Smooth muscle cell (in vitro differentiated cells): ENCODE measurements at regions not wholly inside any gene's neighbourhood (a gene's known extent, or its start where the extent isn't known, plus 50 kb on each side); places are given as distances from the start of the nearest gene placed in this dataset.

Experiments used
- DNase-seq: peaks from one replicate; lab custom pipeline; 2025; ENCODE audit not compliant: unreplicated experiment; lab: John Stamatoyannopoulos, UW
- H2AFZ ChIP-seq: fragments of 200-600 bp; sonication (generic); 2 replicates; pipeline ENCODE4 v1.6.0; 2016; ENCODE audit warnings: antibody characterized with exemption, low read depth, mild to moderate bottlenecking
- H3F3A ChIP-seq: fragments of 200-600 bp; sonication (generic); 2 replicates; pipeline ENCODE4 v1.6.0; 2017; ENCODE audit warnings: antibody characterized with exemption, low read depth
- H3K27ac ChIP-seq: fragments of 200-600 bp; sonication (generic); 2 replicates; pipeline ENCODE4 v1.5.1; 2016; ENCODE audit warnings: low read depth, mild to moderate bottlenecking
- H3K27me3 ChIP-seq: fragments of 200-600 bp; sonication (generic); 2 replicates; pipeline ENCODE4 v1.6.1; 2016; ENCODE audit warnings: low read depth, mild to moderate bottlenecking
- H3K36me3 ChIP-seq: fragments of 200-600 bp; sonication (generic); 2 replicates; pipeline ENCODE4 v1.5.1; 2016; ENCODE audit warnings: low read depth
- H3K4me1 ChIP-seq: fragments of 200-600 bp; sonication (generic); 2 replicates; pipeline ENCODE4 v1.5.1; 2016; ENCODE audit warnings: low read depth
- H3K4me2 ChIP-seq: fragments of 200-600 bp; sonication (generic); 2 replicates; pipeline ENCODE4 v1.6.0; 2016; ENCODE audit warnings: mild to moderate bottlenecking
- H3K4me3 ChIP-seq: fragments of 200-600 bp; sonication (generic); 2 replicates; pipeline ENCODE4 v1.5.1; 2016; ENCODE audit warnings: mild to moderate bottlenecking
- H3K79me2 ChIP-seq: fragments of 200-600 bp; sonication (generic); 2 replicates; pipeline ENCODE4 v1.6.0; 2016; ENCODE audit warnings: low read depth, mild to moderate bottlenecking
- H3K9ac ChIP-seq: fragments of 200-600 bp; sonication (generic); 2 replicates; pipeline ENCODE4 v1.6.0; 2016; ENCODE audit warnings: low read depth
- H3K9me3 ChIP-seq: fragments of 200-600 bp; sonication (generic); replicated peaks from 2 replicates; pipeline ENCODE4 v1.5.1; 2016; ENCODE audit warnings: low read depth
- H4K20me1 ChIP-seq: fragments of 200-600 bp; sonication (generic); 2 replicates; pipeline ENCODE4 v1.6.0; 2016; ENCODE audit warnings: low read depth
- CTCF ChIP-seq: fragments of 200-600 bp; sonication (generic); IDR thresholded peaks from 2 replicates; pipeline ENCODE4 v1.5.1; 2017; ENCODE audit warnings: borderline replicate concordance, mild to moderate bottlenecking, antibody characterized with exemption; ENCODE audit not compliant: insufficient read depth, poor library complexity, severe bottlenecking
- WGBS: methylation state at CpG from one replicate; pipeline ENCODE4 v1.1.7; 2016; ENCODE audit warnings: low lambda C conversion rate; 5-methylcytosine and 5-hydroxymethylcytosine counted together

GRCh38 chr7:42429339-42429738 lies 192.3 kb upstream of the GLI3 start:
- H3K27ac ChIP-seq, result peak overlapping the region; percentile 24
- H3K4me1 ChIP-seq, result peaks cover 10% of the 10 kb centered on the region
- H3K36me3 ChIP-seq, result no peaks in the 10 kb centered on the region
- no peak overlapping the region for H3K9ac ChIP-seq
- H3F3A ChIP-seq, result no peaks in the 10 kb centered on the region
- H2AFZ ChIP-seq, result peak overlapping the region; percentile 88
- 51% methylated on average over 4 of the region's 4 CpGs for WGBS
- H3K4me3 ChIP-seq, result no peak overlapping the region
- no peaks in the 10 kb centered on the region for H3K9me3 ChIP-seq
- no peak for DNase-seq
- no peaks in the 10 kb centered on the region for H3K79me2 ChIP-seq
- H4K20me1 ChIP-seq, result no peaks in the 10 kb centered on the region
- no peak overlapping the region for H3K4me2 ChIP-seq
- H3K27me3 ChIP-seq, result no peaks in the 10 kb centered on the region
- no peak for TF ChIP-seq CTCF

- Histone ChIP-seq H3K9ac (no peak overlapping the region), H4K20me1 (no peaks in the 10 kb centered on the region), H3K27ac (no peak overlapping the region), H3K4me2 (no peak overlapping the region), H3K36me3 (no peaks in the 10 kb centered on the region), H3K27me3 (no peaks in the 10 kb centered on the region), H3K79me2 (no peaks in the 10 kb centered on the region), H3K9me3 (no peaks in the 10 kb centered on the region), H2AFZ (no peak overlapping the region), H3F3A (no peaks in the 10 kb centered on the region), H3K4me1 (peaks cover 10% of the 10 kb centered on the region), H3K4me3 (no peak overlapping the region)
- WGBS, result 75% methylated on average over 4 of the region's 4 CpGs
- DNase-seq, result no peak
- TF ChIP-seq CTCF, result no peak
Measured at GRCh38 chr7:42426163-42426562, 189.2 kb upstream of the GLI3 start.

- Histone ChIP-seq H3K4me2 (no peak overlapping the region), H3K27ac (no peak overlapping the region), H3K79me2 (no peaks in the 10 kb centered on the region), H2AFZ (peak overlapping the region; percentile 34), H3F3A (no peaks in the 10 kb centered on the region), H3K4me1 (no peaks in the 10 kb centered on the region), H3K4me3 (no peak overlapping the region), H3K36me3 (no peaks in the 10 kb centered on the region), H3K9ac (no peak overlapping the region), H4K20me1 (no peaks in the 10 kb centered on the region), H3K27me3 (no peaks in the 10 kb centered on the region), H3K9me3 (no peaks in the 10 kb centered on the region)
- no peak for TF ChIP-seq CTCF
- WGBS, result 90% methylated on average over 4 of the region's 4 CpGs
- no peak for DNase-seq
Measured at GRCh38 chr7:42414941-42415505, 178.0 kb upstream of the GLI3 start.

GRCh38 chr7:42414028-42414427 lies 177.0 kb upstream of the GLI3 start:
- Histone ChIP-seq H2AFZ (no peak overlapping the region), H3K9me3 (no peaks in the 10 kb centered on the region), H3K4me2 (no peak overlapping the region), H4K20me1 (no peaks in the 10 kb centered on the region), H3F3A (no peaks in the 10 kb centered on the region), H3K27me3 (no peaks in the 10 kb centered on the region), H3K9ac (no peak overlapping the region), H3K4me3 (no peak overlapping the region), H3K27ac (no peak overlapping the region), H3K4me1 (no peaks in the 10 kb centered on the region), H3K36me3 (no peaks in the 10 kb centered on the region), H3K79me2 (no peaks in the 10 kb centered on the region)
- no peak for TF ChIP-seq CTCF
- DNase-seq, result no peak
